Neuronal stem cell (in vitro differentiated cells): ENCODE measurements at regions not wholly inside any gene's neighbourhood (a gene's known extent, or its start where the extent isn't known, plus 50 kb on each side); places are given as distances from the start of the nearest gene placed in this dataset.

Experiments
- DNase-seq: peaks from one replicate; pipeline ENCODE4 v3.0.0-alpha.2; 2013; ENCODE audit warnings: low spot score
- H2AFZ ChIP-seq: one replicate; pipeline ENCODE4 v1.6.1; 2013; ENCODE audit warnings: mild to moderate bottlenecking, low read length, inconsistent platforms
- H2AK5ac ChIP-seq: 2 replicates; pipeline ENCODE4 v1.6.1; 2013; ENCODE audit warnings: low read depth, mild to moderate bottlenecking, inconsistent platforms, low read length, moderate library complexity, mixed read lengths
- H2BK120ac ChIP-seq: 2 replicates; pipeline ENCODE4 v1.6.1; 2013; ENCODE audit warnings: low read depth, mild to moderate bottlenecking, inconsistent platforms, low read length, moderate library complexity, mixed read lengths
- H2BK12ac ChIP-seq: one replicate; pipeline ENCODE4 v1.6.1; 2013; ENCODE audit warnings: low read length, inconsistent platforms
- H2BK15ac ChIP-seq: 2 replicates; pipeline ENCODE4 v1.6.1; 2013; ENCODE audit warnings: mild to moderate bottlenecking, low read length, inconsistent platforms, mixed read lengths
- H2BK5ac ChIP-seq: one replicate; pipeline ENCODE4 v1.6.1; 2013; ENCODE audit warnings: inconsistent platforms, mild to moderate bottlenecking, low read length, moderate library complexity
- H3K14ac ChIP-seq: one replicate; pipeline ENCODE4 v1.6.1; 2013; ENCODE audit warnings: low read length, inconsistent platforms
- H3K18ac ChIP-seq: 2 replicates; pipeline ENCODE4 v1.6.1; 2013; ENCODE audit warnings: low read length, inconsistent platforms
- H3K23ac ChIP-seq: 2 replicates; pipeline ENCODE4 v1.6.1; 2013; ENCODE audit warnings: low read depth, mild to moderate bottlenecking, mixed read lengths, low read length, inconsistent platforms; ENCODE audit not compliant: poor library complexity
- H3K27ac ChIP-seq: replicated peaks from 3 replicates; pipeline ENCODE4 v1.5.1; 2013; ENCODE audit warnings: low read length, inconsistent platforms
- H3K27me3 ChIP-seq, 3 experiments: 2 replicates each; pipeline ENCODE4 v1.6.1; 2013; ENCODE audit warnings: low read length in 3 of 3, mild to moderate bottlenecking in 2 of 3, inconsistent platforms in 1 of 3, low read depth in 1 of 3, mixed read lengths in 1 of 3, moderate library complexity in 1 of 3; ENCODE audit not compliant: control insufficient read depth in 3 of 3, insufficient read depth in 3 of 3
- H3K36me3 ChIP-seq, 2 donors: replicated peaks in 1 of 2; 2 replicates each; pipeline ENCODE4 v1.6.1; 2013; ENCODE audit warnings: low read length in 2 of 2; ENCODE audit not compliant: control insufficient read depth in 2 of 2, insufficient read depth in 2 of 2
- H3K4ac ChIP-seq: 2 replicates; pipeline ENCODE4 v1.6.1; 2013; ENCODE audit warnings: inconsistent platforms, mild to moderate bottlenecking, low read length, moderate library complexity
- H3K4me1 ChIP-seq, 2 donors: 1 replicate in 1 of 2; 2 replicates in 1 of 2; pipeline ENCODE4 v1.6.1; 2013; ENCODE audit warnings: low read length in 2 of 2, low read depth in 1 of 2; ENCODE audit not compliant: control insufficient read depth in 2 of 2, insufficient read depth in 1 of 2
- H3K4me2 ChIP-seq: one replicate; pipeline ENCODE4 v1.6.1; 2013; ENCODE audit warnings: mild to moderate bottlenecking, low read length, inconsistent platforms; ENCODE audit not compliant: insufficient read depth, poor library complexity, severe bottlenecking
- H3K4me3 ChIP-seq, 2 donors: 2 replicates each; pipeline ENCODE4 v1.5.1; 2013; ENCODE audit warnings: low read length in 2 of 2, mild to moderate bottlenecking in 2 of 2, inconsistent platforms in 1 of 2, moderate library complexity in 1 of 2
- H3K79me1 ChIP-seq: one replicate; pipeline ENCODE4 v1.6.1; 2013; ENCODE audit warnings: low read depth, mild to moderate bottlenecking, inconsistent platforms, low read length, moderate library complexity
- H3K9ac ChIP-seq: one replicate; pipeline ENCODE4 v1.6.1; 2013; ENCODE audit warnings: mild to moderate bottlenecking, low read depth, low read length, inconsistent platforms; ENCODE audit not compliant: poor library complexity
- H3K9me3 ChIP-seq, 2 donors: replicated peaks in 1 of 2; 2 replicates each; pipeline versions ENCODE3 to v1.6.1; 2013; ENCODE audit warnings: low read length in 2 of 2, mild to moderate bottlenecking in 2 of 2, inconsistent platforms in 1 of 2, low read depth in 1 of 2, mixed read lengths in 1 of 2, moderate library complexity in 1 of 2; ENCODE audit not compliant: control insufficient read depth in 2 of 2, insufficient read depth in 1 of 2
- H4K8ac ChIP-seq: one replicate; pipeline ENCODE4 v1.6.1; 2013; ENCODE audit warnings: low read depth, mild to moderate bottlenecking, inconsistent platforms, low read length, moderate library complexity
- H4K91ac ChIP-seq: one replicate; pipeline ENCODE4 v1.6.1; 2013; ENCODE audit warnings: low read length, low read depth, mild to moderate bottlenecking, inconsistent platforms; ENCODE audit not compliant: poor library complexity
- WGBS, 2 donors: extraction: QIAGEN DNeasy Blood & Tissue Kit; methylation state at CpG; one replicate each; pipeline ENCODE4 v1.1.7; 2013; ENCODE audit warnings: missing lambda C conversion rate in 2 of 2, mixed read lengths in 1 of 2; ENCODE audit not compliant: insufficient read length in 2 of 2, insufficient replicate concordance in 1 of 2; ENCODE audit errors: extremely low coverage in 2 of 2; 5-methylcytosine and 5-hydroxymethylcytosine counted together

DNA sequence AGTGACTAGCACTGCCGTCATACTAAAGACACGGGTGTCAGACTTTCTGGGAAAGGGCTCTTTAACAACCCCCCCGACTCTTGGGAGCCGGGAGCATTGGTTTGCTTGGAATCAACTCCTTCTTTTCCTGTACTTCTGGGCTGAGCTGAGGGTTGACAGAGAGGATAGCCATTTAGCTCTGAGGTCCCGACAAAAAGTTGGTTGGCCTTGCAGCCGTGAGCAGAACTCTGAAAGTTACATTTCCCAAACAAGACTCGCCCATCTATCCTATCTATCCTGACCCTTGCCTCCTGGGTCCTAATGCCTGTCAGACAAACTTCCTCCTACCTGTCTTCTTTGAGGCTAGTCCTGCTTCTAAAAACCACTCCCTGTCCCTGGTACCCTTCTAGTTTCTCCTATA is 460.8 kb upstream of the TOM1L1 start:
- Histone ChIP-seq H3K4ac (no peak overlapping the region), H3K9me3 (no peaks in the 10 kb centered on the region), H2BK120ac (no peak overlapping the region), H2AK5ac (no peak overlapping the region), H3K18ac (no peak overlapping the region), H3K79me1 (no peaks in the 10 kb centered on the region), H4K91ac (no peak overlapping the region), H3K14ac (no peak overlapping the region), H3K4me3 (no peak overlapping the region), H3K27ac (no peak overlapping the region), H3K23ac (no peak overlapping the region), H2BK12ac (no peak overlapping the region), H3K36me3 (no peaks in the 10 kb centered on the region), H2BK5ac (no peak overlapping the region), H3K4me2 (no peak overlapping the region), H3K4me1 (no peaks in the 10 kb centered on the region), H3K9ac (no peak overlapping the region), H2BK15ac (no peak overlapping the region), H2AFZ (no peak overlapping the region), H4K8ac (no peak overlapping the region), H3K27me3 (no peaks in the 10 kb centered on the region)
- DNase-seq: no peak
- WGBS, 2 donors: no CpG with 5 or more reads among the region's 7 CpGs

GRCh38 chr17:54451051-54451450 is 449.6 kb upstream of the TOM1L1 start:
- no peaks in the 10 kb centered on the region for H3K27me3 ChIP-seq
- H3K4me2 ChIP-seq: no peak overlapping the region
- WGBS, 2 donors: no CpG with 5 or more reads among the region's 1 CpG
- H2BK15ac ChIP-seq: no peak overlapping the region
- H3K4ac ChIP-seq: no peak overlapping the region
- H2BK5ac ChIP-seq: no peak overlapping the region
- H4K91ac ChIP-seq: no peak overlapping the region
- no peak overlapping the region for H2AK5ac ChIP-seq
- H3K23ac ChIP-seq: no peak overlapping the region
- no peak overlapping the region for H3K4me3 ChIP-seq
- no peak overlapping the region for H2BK12ac ChIP-seq
- H3K9me3 ChIP-seq: peaks cover 0 to 5% of the 10 kb centered on the region in 2 donors
- H2AFZ ChIP-seq: no peak overlapping the region
- no peak overlapping the region for H3K14ac ChIP-seq
- H3K27ac ChIP-seq: no peak overlapping the region
- no peaks in the 10 kb centered on the region for H3K36me3 ChIP-seq
- no peaks in the 10 kb centered on the region for H3K79me1 ChIP-seq
- no peaks in the 10 kb centered on the region for H3K4me1 ChIP-seq
- DNase-seq: no peak
- H3K9ac ChIP-seq: no peak overlapping the region
- H4K8ac ChIP-seq: no peak overlapping the region
- H3K18ac ChIP-seq: no peak overlapping the region
- H2BK120ac ChIP-seq: no peak overlapping the region

DNA sequence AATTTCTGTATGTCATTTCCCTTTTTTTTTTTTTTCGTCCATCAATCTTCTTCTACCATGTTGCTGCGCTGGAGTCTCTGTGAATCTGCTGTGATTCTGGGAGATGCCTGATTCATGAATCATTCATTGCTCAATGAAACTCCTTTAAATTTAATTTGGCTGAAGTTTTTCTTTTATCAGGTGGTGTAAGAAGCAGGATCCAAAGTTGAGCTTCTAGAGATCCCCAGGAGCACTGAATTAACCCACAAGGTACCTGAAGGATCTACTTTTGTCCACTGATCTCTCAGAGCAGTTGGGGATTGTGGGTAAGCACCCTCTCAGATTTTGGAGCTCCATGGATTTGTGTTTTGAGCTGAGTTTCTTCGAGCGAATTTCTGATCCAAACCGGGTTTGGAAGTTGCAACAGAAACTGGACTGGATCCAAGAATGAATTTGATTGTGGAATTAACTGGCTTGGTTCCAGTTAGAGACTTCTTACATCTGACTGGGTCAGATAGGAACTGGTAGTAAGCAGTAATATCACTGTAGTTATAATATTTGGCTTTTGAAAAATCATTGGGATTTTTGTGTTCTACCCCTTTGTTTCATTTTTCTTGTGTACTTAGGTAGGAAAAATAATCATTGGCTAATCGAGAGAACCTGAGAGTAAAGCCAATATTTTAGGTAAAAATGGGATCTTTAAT is 447.8 kb upstream of the TOM1L1 start:
- Histone ChIP-seq H3K14ac (no peak overlapping the region), H3K4me2 (no peak overlapping the region), H2BK15ac (no peak overlapping the region), H3K9me3 (peaks cover 0 to 5% of the 10 kb centered on the region in 2 donors), H2BK5ac (no peak overlapping the region), H2AFZ (no peak overlapping the region), H3K4me3 (no peak overlapping the region), H3K23ac (no peak overlapping the region), H3K4ac (no peak overlapping the region), H3K18ac (no peak overlapping the region), H2BK12ac (no peak overlapping the region), H3K27me3 (no peaks in the 10 kb centered on the region), H3K27ac (no peak overlapping the region), H3K36me3 (no peaks in the 10 kb centered on the region), H4K91ac (no peak overlapping the region), H3K4me1 (no peaks in the 10 kb centered on the region), H2BK120ac (no peak overlapping the region), H3K9ac (no peak overlapping the region), H2AK5ac (no peak overlapping the region), H4K8ac (no peak overlapping the region), H3K79me1 (no peaks in the 10 kb centered on the region)
- DNase-seq: no peak
- WGBS, 2 donors: no CpG with 5 or more reads among the region's 6 CpGs

DNA sequence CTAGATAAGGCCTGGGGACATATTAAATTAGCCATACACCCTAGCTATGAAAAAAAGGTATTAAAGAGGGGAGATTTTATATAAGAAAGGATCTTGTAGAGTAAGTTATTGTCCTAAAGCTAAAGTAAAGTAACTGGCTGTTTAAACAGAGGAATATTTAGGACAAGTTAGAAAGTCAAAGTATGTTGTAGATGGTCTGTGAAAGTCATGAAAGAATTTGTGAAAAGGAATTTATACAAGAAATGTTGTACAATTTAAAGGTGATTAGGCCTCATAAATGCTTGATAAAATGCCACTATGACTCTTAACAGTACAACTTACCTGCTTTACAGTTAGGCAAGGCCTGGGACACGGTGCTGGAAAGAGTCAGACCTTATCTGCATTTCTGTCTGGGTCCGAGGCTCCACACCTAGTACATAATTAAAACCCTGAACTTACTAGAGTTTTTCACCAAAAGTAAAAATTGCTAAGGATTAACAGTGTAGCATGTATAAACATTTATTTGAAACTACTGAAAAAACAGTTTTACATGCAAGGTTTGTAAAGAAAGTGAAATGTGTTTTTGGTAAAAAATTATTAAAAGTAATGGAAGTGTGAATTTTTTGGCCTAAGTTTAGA is 445.3 kb upstream of the TOM1L1 start:
- Histone ChIP-seq H4K8ac (no peak overlapping the region), H3K27me3 (no peaks in the 10 kb centered on the region), H3K14ac (no peak overlapping the region), H3K4me2 (no peak overlapping the region), H3K79me1 (no peaks in the 10 kb centered on the region), H2BK5ac (no peak overlapping the region), H3K4me3 (no peak overlapping the region), H2BK120ac (no peak overlapping the region), H3K4me1 (no peaks in the 10 kb centered on the region), H3K4ac (no peak overlapping the region), H3K9me3 (peaks cover 0 to 5% of the 10 kb centered on the region in 2 donors), H2AFZ (no peak overlapping the region), H3K36me3 (no peaks in the 10 kb centered on the region), H3K23ac (no peak overlapping the region), H4K91ac (no peak overlapping the region), H2BK12ac (no peak overlapping the region), H3K27ac (no peak overlapping the region), H2BK15ac (no peak overlapping the region), H3K18ac (no peak overlapping the region), H3K9ac (no peak overlapping the region), H2AK5ac (no peak overlapping the region)
- DNase-seq: peak; percentile 2
- WGBS, 2 donors: no CpG with 5 or more reads among the region's 2 CpGs
